CD14-positive monocyte (primary cell): ENCODE measurements at regions not wholly inside any gene's neighbourhood (a gene's known extent, or its start where the extent isn't known, plus 50 kb on each side); places are given as distances from the start of the nearest gene placed in this dataset.

Source experiments
- DNase-seq, 3 donors: peaks; one replicate each; pipeline ENCODE4 v3.0.0-alpha.2; 2011 to 2022
- H2AFZ ChIP-seq: 2 replicates; pipeline ENCODE4 v1.6.0; 2012; ENCODE audit warnings: mild to moderate bottlenecking, low read depth, low read length, inconsistent platforms; ENCODE audit not compliant: insufficient read depth, poor library complexity, severe bottlenecking
- H3K27ac ChIP-seq, 2 donors: 1 replicate in 1 of 2; 2 replicates in 1 of 2; pipeline ENCODE4 v1.5.1; 2012 to 2013; ENCODE audit warnings: low read length in 2 of 2, control low read depth in 1 of 2, inconsistent platforms in 1 of 2, low read depth in 1 of 2, mild to moderate bottlenecking in 1 of 2
- H3K27me3 ChIP-seq, 2 donors: one replicate each; pipeline versions ENCODE4 v1.6.0 to v1.6.1; 2011 to 2013; ENCODE audit warnings: low read length in 2 of 2; ENCODE audit not compliant: control insufficient read depth in 2 of 2, insufficient read depth in 2 of 2
- H3K36me3 ChIP-seq, 2 donors: replicated peaks in 1 of 2; 1 replicate in 1 of 2; 2 replicates in 1 of 2; pipeline versions ENCODE4 v1.5.1 to v1.6.1; 2012 to 2013; ENCODE audit warnings: low read length in 2 of 2, control low read depth in 1 of 2, inconsistent platforms in 1 of 2, mild to moderate bottlenecking in 1 of 2; ENCODE audit not compliant: insufficient read depth in 2 of 2, control insufficient read depth in 1 of 2
- H3K4me1 ChIP-seq, 2 donors: 1 replicate in 1 of 2; 2 replicates in 1 of 2; pipeline versions ENCODE4 v1.5.1 to v1.6.1; 2012 to 2013; ENCODE audit warnings: low read length in 2 of 2, control low read depth in 1 of 2, inconsistent platforms in 1 of 2, mild to moderate bottlenecking in 1 of 2, moderate library complexity in 1 of 2; ENCODE audit not compliant: insufficient read depth in 2 of 2, control insufficient read depth in 1 of 2
- H3K4me2 ChIP-seq: replicated peaks from 2 replicates; pipeline ENCODE3; 2012; ENCODE audit warnings: low read length, moderate library complexity, mild to moderate bottlenecking; ENCODE audit not compliant: poor library complexity, severe bottlenecking; ENCODE audit errors: extremely low read depth
- H3K4me3 ChIP-seq, 3 experiments: fragments of 200-600 bp in 1 of 3; sonication (generic) in 1 of 3; replicated peaks in 1 of 3; 1 replicate in 2 of 3; 2 replicates in 1 of 3; pipeline ENCODE4 v1.5.1; 2011 to 2013; ENCODE audit warnings: low read length in 3 of 3, mild to moderate bottlenecking in 3 of 3, control low read depth in 2 of 3, low read depth in 2 of 3, inconsistent platforms in 1 of 3, moderate library complexity in 1 of 3
- H3K79me2 ChIP-seq: 2 replicates; pipeline ENCODE4 v1.6.0; 2012; ENCODE audit warnings: mild to moderate bottlenecking, control low read depth, inconsistent platforms, low read length, moderate library complexity; ENCODE audit not compliant: insufficient read depth
- H3K9ac ChIP-seq: 2 replicates; pipeline ENCODE4 v1.6.0; 2017; ENCODE audit warnings: low read length, mild to moderate bottlenecking; ENCODE audit not compliant: insufficient read depth, poor library complexity, severe bottlenecking
- H3K9me3 ChIP-seq, 2 donors: replicated peaks in 1 of 2; 1 replicate in 1 of 2; 2 replicates in 1 of 2; pipeline versions ENCODE4 v1.5.1 to v1.6.1; 2012 to 2013; ENCODE audit warnings: low read length in 2 of 2, control low read depth in 1 of 2; ENCODE audit not compliant: control insufficient read depth in 1 of 2, insufficient read depth in 1 of 2
- H4K20me1 ChIP-seq: 2 replicates; pipeline ENCODE4 v1.6.0; 2012; ENCODE audit warnings: mild to moderate bottlenecking, low read length, control low read depth, moderate library complexity; ENCODE audit not compliant: insufficient read depth
- H3K27ac Mint-ChIP-seq, 7 donors: one replicate each; pipeline ENCODE4 v1.8.0; 2020; ENCODE audit warnings: mild to moderate bottlenecking in 7 of 7, mixed read lengths in 7 of 7, moderate library complexity in 6 of 7, inconsistent platforms in 2 of 7
- H3K27me3 Mint-ChIP-seq, 3 donors: one replicate each; pipeline ENCODE4 v1.8.0; 2021 to 2022; ENCODE audit warnings: low read depth in 3 of 3, mild to moderate bottlenecking in 3 of 3, mixed read lengths in 3 of 3, moderate library complexity in 3 of 3, inconsistent platforms in 1 of 3
- H3K36me3 Mint-ChIP-seq, 2 donors: one replicate each; pipeline ENCODE4 v1.8.0; 2020; ENCODE audit warnings: mixed read lengths in 2 of 2, inconsistent platforms in 1 of 2, mild to moderate bottlenecking in 1 of 2
- H3K4me1 Mint-ChIP-seq: one replicate; pipeline ENCODE4 v1.8.0; 2020; ENCODE audit warnings: mild to moderate bottlenecking, mixed read lengths
- H3K4me3 Mint-ChIP-seq, 2 donors: one replicate each; pipeline ENCODE4 v1.8.0; 2020; ENCODE audit warnings: mild to moderate bottlenecking in 2 of 2, mixed read lengths in 2 of 2, moderate library complexity in 1 of 2
- H3K9me3 Mint-ChIP-seq, 7 donors: one replicate each; pipeline ENCODE4 v1.8.0; 2020 to 2022; ENCODE audit warnings: mixed read lengths in 7 of 7, mild to moderate bottlenecking in 6 of 7, moderate library complexity in 6 of 7, inconsistent platforms in 2 of 7
- WGBS: methylation state at CpG from one replicate; pipeline ENCODE4 v1.1.5; 2013; ENCODE audit warnings: missing lambda C conversion rate; ENCODE audit not compliant: insufficient coverage; 5-methylcytosine and 5-hydroxymethylcytosine counted together
- intact Hi-C, 2 donors: fragments of 100-400 bp; cut with micrococcal nuclease; formaldehyde crosslinking; loops; one replicate each; pipeline versions ENCODE4 v1.15.0 to v1.15.1; 2023
- TF ChIP-seq, protein P1 (sequence below): fragments of 200-600 bp; IDR thresholded peaks from one replicate; pipeline ENCODE4 v1.8.0; 2022; ENCODE audit warnings: antibody characterized with exemption, mild to moderate bottlenecking

DNA sequence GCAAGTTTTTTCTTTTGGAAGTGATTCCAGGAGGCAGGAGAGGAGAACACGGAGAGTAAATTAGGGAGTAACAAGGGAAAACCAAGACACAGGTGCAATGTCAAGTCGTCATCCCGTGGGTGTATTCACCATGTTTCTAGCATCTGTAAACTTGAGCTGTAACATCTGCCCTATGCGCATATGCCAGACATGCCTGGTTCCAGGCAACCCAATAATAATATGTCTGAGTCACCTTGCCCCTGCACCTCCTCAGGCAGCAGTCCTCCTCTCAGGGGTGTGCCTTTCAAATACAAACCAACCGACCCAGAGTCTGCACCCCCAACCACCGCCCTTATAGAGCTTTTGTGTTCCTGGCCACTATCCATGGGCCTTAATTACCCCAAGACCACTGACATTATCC is 107.0 kb upstream of the PDE1C start:
- H3K4me2 ChIP-seq, result no peak overlapping the region
- no peaks in the 10 kb centered on the region for H3K36me3 ChIP-seq
- H3K27ac ChIP-seq, result no peak overlapping the region
- no peaks in the 10 kb centered on the region for H3K9me3 ChIP-seq
- H3K27me3 ChIP-seq, result no peaks in the 10 kb centered on the region
- no peaks in the 10 kb centered on the region for H3K4me1 Mint-ChIP-seq
- no peak for DNase-seq
- TF ChIP-seq, protein P1, sequence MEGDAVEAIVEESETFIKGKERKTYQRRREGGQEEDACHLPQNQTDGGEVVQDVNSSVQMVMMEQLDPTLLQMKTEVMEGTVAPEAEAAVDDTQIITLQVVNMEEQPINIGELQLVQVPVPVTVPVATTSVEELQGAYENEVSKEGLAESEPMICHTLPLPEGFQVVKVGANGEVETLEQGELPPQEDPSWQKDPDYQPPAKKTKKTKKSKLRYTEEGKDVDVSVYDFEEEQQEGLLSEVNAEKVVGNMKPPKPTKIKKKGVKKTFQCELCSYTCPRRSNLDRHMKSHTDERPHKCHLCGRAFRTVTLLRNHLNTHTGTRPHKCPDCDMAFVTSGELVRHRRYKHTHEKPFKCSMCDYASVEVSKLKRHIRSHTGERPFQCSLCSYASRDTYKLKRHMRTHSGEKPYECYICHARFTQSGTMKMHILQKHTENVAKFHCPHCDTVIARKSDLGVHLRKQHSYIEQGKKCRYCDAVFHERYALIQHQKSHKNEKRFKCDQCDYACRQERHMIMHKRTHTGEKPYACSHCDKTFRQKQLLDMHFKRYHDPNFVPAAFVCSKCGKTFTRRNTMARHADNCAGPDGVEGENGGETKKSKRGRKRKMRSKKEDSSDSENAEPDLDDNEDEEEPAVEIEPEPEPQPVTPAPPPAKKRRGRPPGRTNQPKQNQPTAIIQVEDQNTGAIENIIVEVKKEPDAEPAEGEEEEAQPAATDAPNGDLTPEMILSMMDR, result no peak
- H3K9ac ChIP-seq, result no peak overlapping the region
- no peak overlapping the region for H3K4me3 Mint-ChIP-seq
- no peak overlapping the region for H3K27ac Mint-ChIP-seq
- H3K36me3 Mint-ChIP-seq, result no peaks in the 10 kb centered on the region
- no peaks in the 10 kb centered on the region for H3K79me2 ChIP-seq
- no peak overlapping the region for H3K4me3 ChIP-seq
- no peaks in the 10 kb centered on the region for H4K20me1 ChIP-seq
- no peak overlapping the region for H2AFZ ChIP-seq
- H3K9me3 Mint-ChIP-seq, result peaks cover 0 to 5% (median 2%) of the 10 kb centered on the region in 7 donors
- H3K27me3 Mint-ChIP-seq, result no peaks in the 10 kb centered on the region
- H3K4me1 ChIP-seq, result no peaks in the 10 kb centered on the region
- WGBS, result 90% methylated on average over 5 of the region's 6 CpGs
- intact Hi-C loops, result no loop called here

DNA sequence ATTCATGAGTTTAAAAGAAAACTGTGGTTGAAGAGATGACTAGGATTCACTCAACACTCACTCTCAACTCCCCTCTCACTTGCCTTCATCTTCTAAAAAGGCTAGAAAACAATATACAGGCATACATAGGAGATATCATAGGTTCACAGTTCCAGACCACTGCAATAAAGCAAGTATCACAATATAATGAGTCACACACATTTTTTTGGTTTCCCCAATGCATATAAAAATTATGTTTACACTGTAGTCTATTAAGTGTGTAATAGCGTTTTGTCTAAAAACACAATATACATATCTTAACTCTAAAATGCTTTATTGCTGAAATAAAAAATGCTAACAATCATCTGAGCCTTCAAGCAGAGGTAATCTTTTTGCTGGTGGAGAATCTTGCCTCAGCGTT is 104.9 kb upstream of the PDE1C start:
- H3K36me3 ChIP-seq, result no peaks in the 10 kb centered on the region
- no peaks in the 10 kb centered on the region for H3K27me3 ChIP-seq
- no peak for DNase-seq
- WGBS, result no CpG with 5 or more reads among the region's 2 CpGs
- no peaks in the 10 kb centered on the region for H3K79me2 ChIP-seq
- no peak overlapping the region for H3K27ac ChIP-seq
- no peak overlapping the region for H3K4me3 ChIP-seq
- H3K27me3 Mint-ChIP-seq, result no peaks in the 10 kb centered on the region
- H3K4me1 ChIP-seq, result no peaks in the 10 kb centered on the region
- TF ChIP-seq, protein P1, result no peak
- H3K9me3 Mint-ChIP-seq, result peaks cover 2 to 9% (median 4%) of the 10 kb centered on the region in 7 donors
- intact Hi-C loops, result no loop called here
- H3K27ac Mint-ChIP-seq, result no peak overlapping the region
- no peak overlapping the region for H3K4me3 Mint-ChIP-seq
- H3K9ac ChIP-seq, result no peak overlapping the region
- no peaks in the 10 kb centered on the region for H3K36me3 Mint-ChIP-seq
- H3K9me3 ChIP-seq, result no peaks in the 10 kb centered on the region
- no peak overlapping the region for H2AFZ ChIP-seq
- no peaks in the 10 kb centered on the region for H4K20me1 ChIP-seq
- H3K4me1 Mint-ChIP-seq, result no peaks in the 10 kb centered on the region
- no peak overlapping the region for H3K4me2 ChIP-seq
